GM19328 (cell line): ENCODE measurements at regions not wholly inside any gene's neighbourhood (a gene's known extent, or its start where the extent isn't known, plus 50 kb on each side); places are given as distances from the start of the nearest gene placed in this dataset.
"Not testable (repeated sequence)": the region's sequence is repeated elsewhere in the genome, so short reads cannot be mapped to it uniquely, and the experiment has no call there.

Experiments used
- ATAC-seq: cut with Tn5 transposase; IDR thresholded peaks from one replicate; pipeline ENCODE4 v1.9.1; 2021; ENCODE audit warnings: mild to moderate bottlenecking, moderate library complexity; ENCODE audit not compliant: unreplicated experiment

GRCh38 chr4:137762591-137762990 lies 230.3 kb upstream of the PCDH18 start:
- no peak for ATAC-seq

- no peak for ATAC-seq
Measured at GRCh38 chr4:137754652-137755471, 222.6 kb upstream of the PCDH18 start.

- no peak for ATAC-seq
Measured at GRCh38 chr4:137749466-137749865, 217.2 kb upstream of the PCDH18 start.

GRCh38 chr4:137748616-137749015 lies 216.3 kb upstream of the PCDH18 start:
- ATAC-seq: no peak

- ATAC-seq: no peak
Measured at GRCh38 chr4:137740141-137740540, 207.8 kb upstream of the PCDH18 start.

- no peak for ATAC-seq
Measured at GRCh38 chr4:137739391-137739790, 207.1 kb upstream of the PCDH18 start.

- no peak for ATAC-seq
Measured at GRCh38 chr4:137738375-137738990, 206.2 kb upstream of the PCDH18 start.

GRCh38 chr4:137735561-137736104 lies 203.3 kb upstream of the PCDH18 start:
- ATAC-seq: no peak

GRCh38 chr4:137733174-137734141 lies 201.2 kb upstream of the PCDH18 start:
- not testable (repeated sequence) for ATAC-seq

- no peak for ATAC-seq
Measured at GRCh38 chr4:137722910-137723309, 190.6 kb upstream of the PCDH18 start.

- ATAC-seq: no peak
Measured at GRCh38 chr4:137711502-137711901, 179.2 kb upstream of the PCDH18 start.

- ATAC-seq: no peak
Measured at GRCh38 chr4:137707626-137708025, 175.3 kb upstream of the PCDH18 start.

- no peak for ATAC-seq
Measured at GRCh38 chr4:137707102-137707620, 174.9 kb upstream of the PCDH18 start.

- ATAC-seq: no peak
Measured at GRCh38 chr4:137705171-137705783, 173.0 kb upstream of the PCDH18 start.

GRCh38 chr4:137703195-137703594 lies 170.9 kb upstream of the PCDH18 start:
- no peak for ATAC-seq

GRCh38 chr4:137702512-137702911 lies 170.2 kb upstream of the PCDH18 start:
- ATAC-seq: no peak

GRCh38 chr4:137701401-137701800 lies 169.1 kb upstream of the PCDH18 start:
- ATAC-seq: no peak

- ATAC-seq: no peak
Measured at GRCh38 chr4:137700751-137701150, 168.5 kb upstream of the PCDH18 start.

- no peak for ATAC-seq
Measured at GRCh38 chr4:137700072-137700471, 167.8 kb upstream of the PCDH18 start.

- ATAC-seq: no peak
Measured at GRCh38 chr4:137694138-137694537, 161.8 kb upstream of the PCDH18 start.
